GM23338 (cell line): ENCODE measurements at regions not wholly inside any gene's neighbourhood (a gene's known extent, or its start where the extent isn't known, plus 50 kb on each side); places are given as distances from the start of the nearest gene placed in this dataset.

Experiments used
- EZH2 ChIP-seq: fragments of 200-600 bp; sonication (generic); IDR thresholded peaks from one replicate; pipeline ENCODE4 v1.8.0; 2017; ENCODE audit warnings: antibody characterized with exemption, mild to moderate bottlenecking, low read depth; ENCODE audit not compliant: unreplicated experiment
- EZH2phosphoT487 ChIP-seq: fragments of 200-600 bp; sonication (generic); IDR thresholded peaks from one replicate; pipeline ENCODE4 v1.8.1; 2018; ENCODE audit warnings: antibody characterized with exemption; ENCODE audit not compliant: unreplicated experiment
- POLR2AphosphoS5 ChIP-seq: IDR thresholded peaks from 2 replicates; pipeline ENCODE4 v1.6.1; 2016; ENCODE audit warnings: antibody characterized with exemption, low read depth
- ZNF114 ChIP-seq: fragments of 250-450 bp; sonication (Bioruptor Pico); IDR thresholded peaks from 2 replicates; pipeline ENCODE4 v1.5.0; 2020; ENCODE audit warnings: mild to moderate bottlenecking, moderate library complexity
- TF ChIP-seq, protein P1 (sequence below), 2 experiments: fragments of 200-600 bp in 1 of 2; sonication (generic) in 1 of 2; conservative IDR thresholded peaks; 2 replicates each; pipeline versions ENCODE4 v1.5.1 to v1.6.1; 2016 to 2017; ENCODE audit warnings: antibody characterized with exemption in 2 of 2, low read depth in 2 of 2, mild to moderate bottlenecking in 2 of 2, moderate library complexity in 1 of 2
- TF ChIP-seq, protein P2 (sequence below): IDR thresholded peaks from one replicate; pipeline ENCODE4 v1.6.1; 2018; ENCODE audit warnings: antibody characterized with exemption; ENCODE audit not compliant: unreplicated experiment

DNA sequence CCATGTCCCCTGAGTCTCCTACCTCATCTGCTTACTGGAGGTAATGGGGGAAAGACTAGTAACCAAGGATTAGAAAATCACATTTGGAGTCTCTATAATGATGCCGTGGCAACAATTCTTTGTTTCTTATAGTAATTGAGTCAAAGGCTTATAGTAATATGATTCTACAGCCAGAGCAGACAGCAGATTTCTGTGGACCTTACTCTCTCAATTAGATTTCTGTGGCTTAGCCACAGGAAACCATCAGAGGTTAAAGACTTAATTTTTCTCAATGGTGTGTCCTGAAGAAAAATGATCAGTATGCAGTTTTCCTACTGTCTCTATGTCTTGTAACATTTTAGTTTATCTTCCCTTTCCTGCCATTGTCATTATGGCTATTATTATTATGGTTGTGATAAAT lies 59.3 kb upstream of the CD180 start:
- TF ChIP-seq EZH2: no peak
- TF ChIP-seq, protein P1, sequence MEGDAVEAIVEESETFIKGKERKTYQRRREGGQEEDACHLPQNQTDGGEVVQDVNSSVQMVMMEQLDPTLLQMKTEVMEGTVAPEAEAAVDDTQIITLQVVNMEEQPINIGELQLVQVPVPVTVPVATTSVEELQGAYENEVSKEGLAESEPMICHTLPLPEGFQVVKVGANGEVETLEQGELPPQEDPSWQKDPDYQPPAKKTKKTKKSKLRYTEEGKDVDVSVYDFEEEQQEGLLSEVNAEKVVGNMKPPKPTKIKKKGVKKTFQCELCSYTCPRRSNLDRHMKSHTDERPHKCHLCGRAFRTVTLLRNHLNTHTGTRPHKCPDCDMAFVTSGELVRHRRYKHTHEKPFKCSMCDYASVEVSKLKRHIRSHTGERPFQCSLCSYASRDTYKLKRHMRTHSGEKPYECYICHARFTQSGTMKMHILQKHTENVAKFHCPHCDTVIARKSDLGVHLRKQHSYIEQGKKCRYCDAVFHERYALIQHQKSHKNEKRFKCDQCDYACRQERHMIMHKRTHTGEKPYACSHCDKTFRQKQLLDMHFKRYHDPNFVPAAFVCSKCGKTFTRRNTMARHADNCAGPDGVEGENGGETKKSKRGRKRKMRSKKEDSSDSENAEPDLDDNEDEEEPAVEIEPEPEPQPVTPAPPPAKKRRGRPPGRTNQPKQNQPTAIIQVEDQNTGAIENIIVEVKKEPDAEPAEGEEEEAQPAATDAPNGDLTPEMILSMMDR (conservative IDR thresholded peaks at IDR 0.05; ENCODE audit: low read depth in 2 of 2): no peak
- TF ChIP-seq POLR2AphosphoS5: no peak
- no peak for TF ChIP-seq EZH2phosphoT487
- no peak for TF ChIP-seq ZNF114 (CRISPR knock-in tag)
- TF ChIP-seq, protein P2, sequence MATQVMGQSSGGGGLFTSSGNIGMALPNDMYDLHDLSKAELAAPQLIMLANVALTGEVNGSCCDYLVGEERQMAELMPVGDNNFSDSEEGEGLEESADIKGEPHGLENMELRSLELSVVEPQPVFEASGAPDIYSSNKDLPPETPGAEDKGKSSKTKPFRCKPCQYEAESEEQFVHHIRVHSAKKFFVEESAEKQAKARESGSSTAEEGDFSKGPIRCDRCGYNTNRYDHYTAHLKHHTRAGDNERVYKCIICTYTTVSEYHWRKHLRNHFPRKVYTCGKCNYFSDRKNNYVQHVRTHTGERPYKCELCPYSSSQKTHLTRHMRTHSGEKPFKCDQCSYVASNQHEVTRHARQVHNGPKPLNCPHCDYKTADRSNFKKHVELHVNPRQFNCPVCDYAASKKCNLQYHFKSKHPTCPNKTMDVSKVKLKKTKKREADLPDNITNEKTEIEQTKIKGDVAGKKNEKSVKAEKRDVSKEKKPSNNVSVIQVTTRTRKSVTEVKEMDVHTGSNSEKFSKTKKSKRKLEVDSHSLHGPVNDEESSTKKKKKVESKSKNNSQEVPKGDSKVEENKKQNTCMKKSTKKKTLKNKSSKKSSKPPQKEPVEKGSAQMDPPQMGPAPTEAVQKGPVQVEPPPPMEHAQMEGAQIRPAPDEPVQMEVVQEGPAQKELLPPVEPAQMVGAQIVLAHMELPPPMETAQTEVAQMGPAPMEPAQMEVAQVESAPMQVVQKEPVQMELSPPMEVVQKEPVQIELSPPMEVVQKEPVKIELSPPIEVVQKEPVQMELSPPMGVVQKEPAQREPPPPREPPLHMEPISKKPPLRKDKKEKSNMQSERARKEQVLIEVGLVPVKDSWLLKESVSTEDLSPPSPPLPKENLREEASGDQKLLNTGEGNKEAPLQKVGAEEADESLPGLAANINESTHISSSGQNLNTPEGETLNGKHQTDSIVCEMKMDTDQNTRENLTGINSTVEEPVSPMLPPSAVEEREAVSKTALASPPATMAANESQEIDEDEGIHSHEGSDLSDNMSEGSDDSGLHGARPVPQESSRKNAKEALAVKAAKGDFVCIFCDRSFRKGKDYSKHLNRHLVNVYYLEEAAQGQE: no peak
